ENCODE measurements at regions not wholly inside any gene's neighbourhood (a gene's known extent, or its start where the extent isn't known, plus 50 kb on each side); places are given as distances from the start of the nearest gene placed in this dataset.

- TF ChIP-seq UBTF (CRISPR knock-in tag; IDR thresholded peaks at IDR 0.05) (no peak), RBFOX2 (IDR thresholded peaks at IDR 0.05; ENCODE audit: low read depth, low read length) (no peak), MYC (CRISPR knock-in tag; IDR thresholded peaks at IDR 0.05; ENCODE audit: borderline replicate concordance) (no peak), POLR2A (IDR thresholded peaks at IDR 0.05; ENCODE audit: insufficient read depth in 1 of 2, low read depth in 2 of 2, low read length in 2 of 2) (no peak), ZNF343 (CRISPR knock-in tag; IDR thresholded peaks at IDR 0.05) (no peak), CTCF (CRISPR knock-in tag; IDR thresholded peaks at IDR 0.05) (no peak), NRL (CRISPR knock-in tag; IDR thresholded peaks at IDR 0.05; ENCODE audit: borderline replicate concordance) (no peak)
Observed at GRCh38 chr2:225773148-225773547, 373.6 kb downstream of the NYAP2 start.
